HCT116 (cell line): ENCODE measurements at regions not wholly inside any gene's neighbourhood (a gene's known extent, or its start where the extent isn't known, plus 50 kb on each side); places are given as distances from the start of the nearest gene placed in this dataset.

ENCODE experiments used
- ATAC-seq: fragments of 200-7000 bp; cut with Tn5 transposase; 2 replicates; pipeline ENCODE4 v1.9.1; 2020; ENCODE audit warnings: mild to moderate bottlenecking, moderate library complexity
- BruUV-seq: library from RNA; stranded (reverse); fragments of 400-500 nt; replicated peaks from 2 replicates; lab custom pipeline; 2021; lab: Mats Ljungman, UMichigan
- CTCF ChIA-PET: fragments of 300-600 bp; sonication (Branson Sonifier 250); formaldehyde crosslinking; loops from one replicate; lab custom pipeline; 2021; ENCODE audit warnings: antibody characterized with exemption; lab: Charles Lee
- POLR2A ChIA-PET: fragments of 300-600, 350-600 bp; sonication (Branson Sonifier 250); formaldehyde crosslinking; loops from one replicate; lab custom pipeline; 2021; ENCODE audit warnings: antibody characterized with exemption; lab: Charles Lee
- RAD21 ChIA-PET, 2 experiments: fragments of 300-600 bp; sonication (Branson Sonifier 250); formaldehyde crosslinking; loops; one replicate each; lab custom pipeline; 2023; ENCODE audit warnings: low total read pairs in 2 of 2; ENCODE audit not compliant: uncharacterized antibody in 2 of 2, unreplicated experiment in 2 of 2, low non-redundant PET in 1 of 2; lab: Charles Lee
- DNase-seq: peaks from one replicate; pipeline ENCODE4 v3.0.0-alpha.2; 2010; ENCODE audit warnings: low read depth, low spot score
- H2AFZ ChIP-seq: fragments of 200-600 bp; shearing (Covaris generic), sonication (generic); 2 replicates; pipeline ENCODE4 v1.6.1; 2017; ENCODE audit warnings: low read depth, mixed run types, mixed read lengths, antibody characterized with exemption, low read length; ENCODE audit not compliant: poor library complexity, severe bottlenecking
- H3K27ac ChIP-seq: 2 replicates; pipeline ENCODE4 v1.5.1; 2012; ENCODE audit warnings: low read depth, low read length
- H3K27me3 ChIP-seq: fragments of 200-600 bp; sonication (generic); 2 replicates; pipeline ENCODE4 v1.6.1; 2016; ENCODE audit warnings: mixed run types, low read length, mixed read lengths; ENCODE audit not compliant: insufficient read depth
- H3K36me3 ChIP-seq, 2 experiments: fragments of 200-500 bp in 1 of 2; fragments of 200-600 bp in 1 of 2; sonication (Bioruptor generic) in 1 of 2; sonication (generic) in 1 of 2; 2 replicates each; pipeline versions ENCODE4 v1.5.1 to v1.6.1; 2014 to 2016; ENCODE audit warnings: low read length in 2 of 2, inconsistent platforms in 1 of 2, mixed read lengths in 1 of 2, mixed run types in 1 of 2; ENCODE audit not compliant: insufficient read depth in 2 of 2, control insufficient read depth in 1 of 2
- H3K4me1 ChIP-seq, 2 experiments: fragments of 200-600 bp in 1 of 2; sonication (generic) in 1 of 2; 2 replicates each; pipeline versions ENCODE4 v1.5.1 to v1.6.1; 2012 to 2017; ENCODE audit warnings: low read length in 2 of 2, inconsistent platforms in 1 of 2, mild to moderate bottlenecking in 1 of 2, mixed read lengths in 1 of 2, mixed run types in 1 of 2, moderate library complexity in 1 of 2; ENCODE audit not compliant: insufficient read depth in 2 of 2, control insufficient read depth in 1 of 2
- H3K4me2 ChIP-seq: fragments of 200-600 bp; sonication (generic); 2 replicates; pipeline ENCODE4 v1.6.1; 2017; ENCODE audit warnings: mixed run types, low read length, mixed read lengths
- H3K4me3 ChIP-seq, 2 experiments: fragments of 200-600 bp in 1 of 2; sonication (generic) in 1 of 2; replicated peaks in 1 of 2; 2 replicates each; pipeline ENCODE4 v1.5.1; 2011 to 2016; ENCODE audit warnings: low read length in 2 of 2, control low read depth in 1 of 2, low read depth in 1 of 2, mild to moderate bottlenecking in 1 of 2, mixed read lengths in 1 of 2, mixed run types in 1 of 2
- H3K79me2 ChIP-seq: fragments of 200-600 bp; sonication (generic); 2 replicates; pipeline ENCODE4 v1.6.1; 2017; ENCODE audit warnings: mild to moderate bottlenecking, mixed run types, low read length, moderate library complexity, mixed read lengths; ENCODE audit not compliant: insufficient read depth
- H3K9ac ChIP-seq: fragments of 200-600 bp; sonication (generic); 2 replicates; pipeline ENCODE4 v1.6.1; 2016; ENCODE audit warnings: low read length, mixed read lengths
- H3K9me2 ChIP-seq: fragments of 200-600 bp; sonication (generic), shearing (Covaris generic); 2 replicates; pipeline ENCODE4 v1.6.1; 2017; ENCODE audit warnings: mixed run types, mild to moderate bottlenecking, moderate library complexity; ENCODE audit not compliant: insufficient read depth
- H3K9me3 ChIP-seq, 2 experiments: fragments of 200-500 bp in 1 of 2; fragments of 200-600 bp in 1 of 2; sonication (Bioruptor generic) in 1 of 2; sonication (generic) in 1 of 2; 2 replicates each; pipeline ENCODE4 v1.6.1; 2014 to 2017; ENCODE audit warnings: low read length in 2 of 2, mixed read lengths in 2 of 2, inconsistent platforms in 1 of 2, low read depth in 1 of 2, mild to moderate bottlenecking in 1 of 2, mixed run types in 1 of 2, moderate library complexity in 1 of 2; ENCODE audit not compliant: control insufficient read depth in 1 of 2, insufficient read depth in 1 of 2
- H4K20me1 ChIP-seq: fragments of 200-600 bp; sonication (generic), shearing (Covaris generic); 2 replicates; pipeline ENCODE4 v1.6.1; 2017; ENCODE audit warnings: mixed run types, mild to moderate bottlenecking, moderate library complexity; ENCODE audit not compliant: insufficient read depth
- ATF3 ChIP-seq: IDR thresholded peaks from 2 replicates; pipeline ENCODE4 v1.6.1; 2012
- CBX3 ChIP-seq: IDR thresholded peaks from 2 replicates; pipeline ENCODE4 v1.6.1; 2012; ENCODE audit warnings: low read depth
- CEBPB ChIP-seq: IDR thresholded peaks from 2 replicates; pipeline ENCODE4 v1.6.1; 2012; ENCODE audit warnings: low read depth
- EGR1 ChIP-seq: IDR thresholded peaks from 2 replicates; pipeline ENCODE4 v1.6.1; 2012; ENCODE audit warnings: low read depth
- ELF1 ChIP-seq: IDR thresholded peaks from 2 replicates; pipeline ENCODE4 v1.6.1; 2012; ENCODE audit warnings: low read depth, borderline replicate concordance
- EZH2 ChIP-seq: fragments of 200-600 bp; sonication (generic); IDR thresholded peaks from 2 replicates; pipeline ENCODE4 v1.6.1; 2017; ENCODE audit warnings: antibody characterized with exemption, mixed run types
- FOSL1 ChIP-seq: IDR thresholded peaks from 2 replicates; pipeline ENCODE4 v1.6.1; 2012; ENCODE audit warnings: low read depth
- JUND ChIP-seq: IDR thresholded peaks from 2 replicates; pipeline ENCODE4 v1.6.1; 2012
- POLR2A ChIP-seq: IDR thresholded peaks from 2 replicates; pipeline ENCODE4 v1.7.0; 2011; ENCODE audit warnings: borderline replicate concordance; ENCODE audit not compliant: insufficient read depth, insufficient read length; ENCODE audit errors: extremely low read depth
- RAD21 ChIP-seq: IDR thresholded peaks from 2 replicates; pipeline ENCODE4 v1.6.1; 2012; ENCODE audit warnings: low read depth, mild to moderate bottlenecking
- SIN3A ChIP-seq: IDR thresholded peaks from 2 replicates; pipeline ENCODE4 v1.6.1; 2012; ENCODE audit warnings: low read depth
- SP1 ChIP-seq: IDR thresholded peaks from 2 replicates; pipeline ENCODE4 v1.6.1; 2012; ENCODE audit warnings: low read depth
- TCF7L2 ChIP-seq: IDR thresholded peaks from 2 replicates; pipeline ENCODE4 v1.7.0; 2011; ENCODE audit warnings: borderline replicate concordance, inconsistent platforms; ENCODE audit not compliant: insufficient read depth, insufficient read length; ENCODE audit errors: extremely low read depth
- YY1 ChIP-seq: IDR thresholded peaks from 2 replicates; pipeline ENCODE4 v1.6.1; 2011; ENCODE audit warnings: low read length, low read depth, moderate library complexity, mild to moderate bottlenecking; ENCODE audit not compliant: insufficient replicate concordance; ENCODE audit errors: extremely low read depth
- ZBTB33 ChIP-seq: IDR thresholded peaks from 2 replicates; pipeline ENCODE4 v1.6.1; 2011; ENCODE audit warnings: mild to moderate bottlenecking, low read length, moderate library complexity; ENCODE audit not compliant: insufficient replicate concordance; ENCODE audit errors: extremely low read depth
- ZFX ChIP-seq: fragments of 450-650 bp; IDR thresholded peaks from 2 replicates; pipeline ENCODE4 v1.6.1; 2017
- ZNF274 ChIP-seq: fragments of 200-500 bp; sonication (Bioruptor generic); IDR thresholded peaks from 2 replicates; pipeline ENCODE4 v1.6.1; 2014; ENCODE audit warnings: mild to moderate bottlenecking, low read depth, low read length, inconsistent platforms
- intact Hi-C: fragments of 100-400 bp; cut with micrococcal nuclease; formaldehyde crosslinking; loops from 2 replicates; pipeline ENCODE4 v1.10.0; 2022
- TF ChIP-seq, protein P1 (sequence below): IDR thresholded peaks from 2 replicates; pipeline ENCODE4 v1.6.1; 2012
- TF ChIP-seq, protein P2 (sequence below), 3 experiments: fragments of 200-600 bp in 1 of 3; sonication (generic) in 1 of 3; IDR thresholded peaks in 2 of 3; conservative IDR thresholded peaks in 1 of 3; 2 replicates each; pipeline ENCODE4 v1.5.1; 2012 to 2017; ENCODE audit warnings: low read depth in 2 of 3, low read length in 2 of 3, antibody characterized with exemption in 1 of 3, borderline replicate concordance in 1 of 3, control low read depth in 1 of 3, mild to moderate bottlenecking in 1 of 3, mixed read lengths in 1 of 3, mixed run types in 1 of 3, moderate library complexity in 1 of 3; ENCODE audit not compliant: insufficient read depth in 1 of 3
- TF ChIP-seq, protein P3 (sequence below): IDR thresholded peaks from 2 replicates; pipeline ENCODE4 v1.6.1; 2012; ENCODE audit warnings: low read depth

GRCh38 chr5:136856648-136857047, 491.3 kb upstream of the TRPC7 start:
- DNase-seq: no peak
- CTCF ChIA-PET: no interaction called here
- H3K79me2 ChIP-seq: no peaks in the 10 kb centered on the region
- RAD21 ChIA-PET: no interaction called here
- intact Hi-C loops: no loop called here
- H3K4me1 ChIP-seq: no peaks in the 10 kb centered on the region
- no peak overlapping the region for H3K4me2 ChIP-seq
- no peak overlapping the region for H3K4me3 ChIP-seq
- TF ChIP-seq POLR2A: no peak
- TF ChIP-seq FOSL1: no peak
- no peak for TF ChIP-seq EZH2
- TF ChIP-seq ZNF274: no peak
- TF ChIP-seq, protein P1, sequence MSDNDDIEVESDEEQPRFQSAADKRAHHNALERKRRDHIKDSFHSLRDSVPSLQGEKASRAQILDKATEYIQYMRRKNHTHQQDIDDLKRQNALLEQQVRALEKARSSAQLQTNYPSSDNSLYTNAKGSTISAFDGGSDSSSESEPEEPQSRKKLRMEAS: no peak
- TF ChIP-seq SIN3A: no peak
- TF ChIP-seq YY1: no peak
- TF ChIP-seq ELF1: no peak
- TF ChIP-seq ZFX: no peak
- TF ChIP-seq, protein P2, sequence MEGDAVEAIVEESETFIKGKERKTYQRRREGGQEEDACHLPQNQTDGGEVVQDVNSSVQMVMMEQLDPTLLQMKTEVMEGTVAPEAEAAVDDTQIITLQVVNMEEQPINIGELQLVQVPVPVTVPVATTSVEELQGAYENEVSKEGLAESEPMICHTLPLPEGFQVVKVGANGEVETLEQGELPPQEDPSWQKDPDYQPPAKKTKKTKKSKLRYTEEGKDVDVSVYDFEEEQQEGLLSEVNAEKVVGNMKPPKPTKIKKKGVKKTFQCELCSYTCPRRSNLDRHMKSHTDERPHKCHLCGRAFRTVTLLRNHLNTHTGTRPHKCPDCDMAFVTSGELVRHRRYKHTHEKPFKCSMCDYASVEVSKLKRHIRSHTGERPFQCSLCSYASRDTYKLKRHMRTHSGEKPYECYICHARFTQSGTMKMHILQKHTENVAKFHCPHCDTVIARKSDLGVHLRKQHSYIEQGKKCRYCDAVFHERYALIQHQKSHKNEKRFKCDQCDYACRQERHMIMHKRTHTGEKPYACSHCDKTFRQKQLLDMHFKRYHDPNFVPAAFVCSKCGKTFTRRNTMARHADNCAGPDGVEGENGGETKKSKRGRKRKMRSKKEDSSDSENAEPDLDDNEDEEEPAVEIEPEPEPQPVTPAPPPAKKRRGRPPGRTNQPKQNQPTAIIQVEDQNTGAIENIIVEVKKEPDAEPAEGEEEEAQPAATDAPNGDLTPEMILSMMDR (IDR thresholded peaks at IDR 0.05 in 2 of 3, conservative IDR thresholded peaks at IDR 0.05 in 1 of 3; ENCODE audit: borderline replicate concordance in 1 of 3, insufficient read depth in 1 of 3, low read depth in 2 of 3, low read length in 2 of 3): no peak
- TF ChIP-seq ZBTB33: no peak
- no peak for TF ChIP-seq TCF7L2
- no peak for TF ChIP-seq ATF3
- TF ChIP-seq JUND: no peak
- TF ChIP-seq CBX3: no peak
- no peak for TF ChIP-seq SP1
- TF ChIP-seq, protein P3, sequence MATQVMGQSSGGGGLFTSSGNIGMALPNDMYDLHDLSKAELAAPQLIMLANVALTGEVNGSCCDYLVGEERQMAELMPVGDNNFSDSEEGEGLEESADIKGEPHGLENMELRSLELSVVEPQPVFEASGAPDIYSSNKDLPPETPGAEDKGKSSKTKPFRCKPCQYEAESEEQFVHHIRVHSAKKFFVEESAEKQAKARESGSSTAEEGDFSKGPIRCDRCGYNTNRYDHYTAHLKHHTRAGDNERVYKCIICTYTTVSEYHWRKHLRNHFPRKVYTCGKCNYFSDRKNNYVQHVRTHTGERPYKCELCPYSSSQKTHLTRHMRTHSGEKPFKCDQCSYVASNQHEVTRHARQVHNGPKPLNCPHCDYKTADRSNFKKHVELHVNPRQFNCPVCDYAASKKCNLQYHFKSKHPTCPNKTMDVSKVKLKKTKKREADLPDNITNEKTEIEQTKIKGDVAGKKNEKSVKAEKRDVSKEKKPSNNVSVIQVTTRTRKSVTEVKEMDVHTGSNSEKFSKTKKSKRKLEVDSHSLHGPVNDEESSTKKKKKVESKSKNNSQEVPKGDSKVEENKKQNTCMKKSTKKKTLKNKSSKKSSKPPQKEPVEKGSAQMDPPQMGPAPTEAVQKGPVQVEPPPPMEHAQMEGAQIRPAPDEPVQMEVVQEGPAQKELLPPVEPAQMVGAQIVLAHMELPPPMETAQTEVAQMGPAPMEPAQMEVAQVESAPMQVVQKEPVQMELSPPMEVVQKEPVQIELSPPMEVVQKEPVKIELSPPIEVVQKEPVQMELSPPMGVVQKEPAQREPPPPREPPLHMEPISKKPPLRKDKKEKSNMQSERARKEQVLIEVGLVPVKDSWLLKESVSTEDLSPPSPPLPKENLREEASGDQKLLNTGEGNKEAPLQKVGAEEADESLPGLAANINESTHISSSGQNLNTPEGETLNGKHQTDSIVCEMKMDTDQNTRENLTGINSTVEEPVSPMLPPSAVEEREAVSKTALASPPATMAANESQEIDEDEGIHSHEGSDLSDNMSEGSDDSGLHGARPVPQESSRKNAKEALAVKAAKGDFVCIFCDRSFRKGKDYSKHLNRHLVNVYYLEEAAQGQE: no peak
- no peak for TF ChIP-seq CEBPB
- no peak for TF ChIP-seq RAD21
- no peak for TF ChIP-seq EGR1
- TF ChIP-seq, all 23 proteins: peak for 0
- H4K20me1 ChIP-seq: no peaks in the 10 kb centered on the region; the same call in 1 of the 2 replicates
- H3K27ac ChIP-seq: no peak overlapping the region
- POLR2A ChIA-PET: no interaction called here
- H3K27me3 ChIP-seq: peaks cover 17% of the 10 kb centered on the region
- BruUV-seq: no TSS peak
- no peak overlapping the region for H2AFZ ChIP-seq
- H3K9ac ChIP-seq: no peak overlapping the region
- no peaks in the 10 kb centered on the region for H3K9me3 ChIP-seq
- ATAC-seq: no peak
- no peaks in the 10 kb centered on the region for H3K36me3 ChIP-seq
- H3K9me2 ChIP-seq: no peaks in the 10 kb centered on the region
